PC-3 (cell line): ENCODE measurements at regions not wholly inside any gene's neighbourhood (a gene's known extent, or its start where the extent isn't known, plus 50 kb on each side); places are given as distances from the start of the nearest gene placed in this dataset.

ENCODE experiments used
- ATAC-seq: fragments of 200-7000 bp; cut with Tn5 transposase; 2 replicates; pipeline ENCODE4 v1.9.1; 2020; ENCODE audit warnings: mild to moderate bottlenecking, moderate library complexity
- BruUV-seq: library from RNA; stranded (reverse); fragments of 400-500 nt; replicated peaks from 2 replicates; lab custom pipeline; 2021; lab: Mats Ljungman, UMichigan
- CTCF ChIA-PET: fragments of 300-600 bp; sonication (Branson Sonifier 250); formaldehyde crosslinking; loops from one replicate; lab custom pipeline; 2022; ENCODE audit warnings: antibody characterized with exemption; lab: Charles Lee
- POLR2A ChIA-PET: fragments of 300-600 bp; sonication (Branson Sonifier 250); formaldehyde crosslinking; loops from one replicate; lab custom pipeline; 2022; ENCODE audit warnings: antibody characterized with exemption; ENCODE audit not compliant: unreplicated experiment; lab: Charles Lee
- DNase-seq: peaks from one replicate; pipeline ENCODE4 v3.0.0-alpha.2; 2015
- H2AFZ ChIP-seq: fragments of 300-600 bp; sonication (generic); 2 replicates; pipeline ENCODE4 v1.6.0; 2016; ENCODE audit warnings: antibody characterized with exemption, low read length
- H3F3A ChIP-seq: fragments of 300-600 bp; sonication (generic); one replicate; pipeline ENCODE4 v1.6.0; 2017; ENCODE audit warnings: antibody characterized with exemption, low read length, control low read depth, mild to moderate bottlenecking; ENCODE audit not compliant: unreplicated experiment
- H3K27ac ChIP-seq: fragments of 300-600 bp; sonication (generic); 2 replicates; pipeline ENCODE4 v1.5.1; 2016; ENCODE audit warnings: mild to moderate bottlenecking, low read length
- H3K27me3 ChIP-seq: fragments of 300-600 bp; sonication (generic); 2 replicates; pipeline ENCODE4 v1.6.1; 2016; ENCODE audit warnings: low read length, mixed read lengths
- H3K36me3 ChIP-seq: fragments of 300-600 bp; sonication (generic); 2 replicates; pipeline ENCODE4 v1.6.1; 2016; ENCODE audit warnings: low read depth, mixed run types, low read length, mixed read lengths
- H3K4me1 ChIP-seq: fragments of 300-600 bp; sonication (generic); 2 replicates; pipeline ENCODE4 v1.5.1; 2016; ENCODE audit warnings: low read length; ENCODE audit not compliant: insufficient read depth
- H3K4me2 ChIP-seq: fragments of 300-600 bp; sonication (generic); 2 replicates; pipeline ENCODE4 v1.6.0; 2016; ENCODE audit warnings: low read length
- H3K4me3 ChIP-seq: fragments of 300-600 bp; sonication (generic); 2 replicates; pipeline ENCODE4 v1.5.1; 2016; ENCODE audit warnings: mild to moderate bottlenecking, low read length, mixed read lengths
- H3K79me2 ChIP-seq: fragments of 300-600 bp; sonication (generic); 2 replicates; pipeline ENCODE4 v1.6.1; 2017; ENCODE audit warnings: low read length, mixed read lengths
- H3K9ac ChIP-seq: fragments of 300-600 bp; sonication (generic); 2 replicates; pipeline ENCODE4 v1.6.0; 2016; ENCODE audit warnings: mild to moderate bottlenecking, low read length
- H3K9me2 ChIP-seq: fragments of 300-600 bp; sonication (generic); replicated peaks from 2 replicates; pipeline ENCODE4 v1.6.1; 2016; ENCODE audit warnings: mixed run types, low read length, mixed read lengths
- H3K9me3 ChIP-seq: fragments of 300-600 bp; sonication (generic); 2 replicates; pipeline ENCODE4 v1.6.1; 2016; ENCODE audit warnings: low read length, mixed read lengths
- H4K20me1 ChIP-seq: fragments of 300-600 bp; sonication (generic); 2 replicates; pipeline ENCODE4 v1.6.1; 2016; ENCODE audit warnings: low read length, mixed read lengths
- EZH2 ChIP-seq: fragments of 300-600 bp; sonication (generic); IDR thresholded peaks from one replicate; pipeline ENCODE4 v1.6.1; 2017; ENCODE audit warnings: antibody characterized with exemption, mild to moderate bottlenecking, low read length; ENCODE audit not compliant: unreplicated experiment
- EZH2phosphoT487 ChIP-seq: fragments of 300-600 bp; sonication (generic); IDR thresholded peaks from 2 replicates; pipeline ENCODE4 v1.6.1; 2018; ENCODE audit warnings: mild to moderate bottlenecking, antibody characterized with exemption, low read length, borderline replicate concordance
- intact Hi-C: fragments of 100-400 bp; cut with micrococcal nuclease; formaldehyde crosslinking; loops from 2 replicates; pipeline ENCODE4 v1.9.0; 2023
- TF ChIP-seq, protein P1 (sequence below): fragments of 300-600 bp; sonication (generic); conservative IDR thresholded peaks from 2 replicates; pipeline ENCODE4 v1.5.1; 2017; ENCODE audit warnings: antibody characterized with exemption, low read depth, mild to moderate bottlenecking, low read length

GRCh38 chr22:27480487-27480886 is 321.1 kb downstream of the MN1 start:
- CTCF ChIA-PET, result no interaction called here
- peak; percentile 61 for DNase-seq
- ATAC-seq, result peak; percentile 9; the same call in 1 of the 2 replicates

GRCh38 chr22:27482402-27482801 is 319.2 kb downstream of the MN1 start:
- TF ChIP-seq EZH2 (no peak), EZH2phosphoT487 (no peak)
- TF ChIP-seq, protein P1, sequence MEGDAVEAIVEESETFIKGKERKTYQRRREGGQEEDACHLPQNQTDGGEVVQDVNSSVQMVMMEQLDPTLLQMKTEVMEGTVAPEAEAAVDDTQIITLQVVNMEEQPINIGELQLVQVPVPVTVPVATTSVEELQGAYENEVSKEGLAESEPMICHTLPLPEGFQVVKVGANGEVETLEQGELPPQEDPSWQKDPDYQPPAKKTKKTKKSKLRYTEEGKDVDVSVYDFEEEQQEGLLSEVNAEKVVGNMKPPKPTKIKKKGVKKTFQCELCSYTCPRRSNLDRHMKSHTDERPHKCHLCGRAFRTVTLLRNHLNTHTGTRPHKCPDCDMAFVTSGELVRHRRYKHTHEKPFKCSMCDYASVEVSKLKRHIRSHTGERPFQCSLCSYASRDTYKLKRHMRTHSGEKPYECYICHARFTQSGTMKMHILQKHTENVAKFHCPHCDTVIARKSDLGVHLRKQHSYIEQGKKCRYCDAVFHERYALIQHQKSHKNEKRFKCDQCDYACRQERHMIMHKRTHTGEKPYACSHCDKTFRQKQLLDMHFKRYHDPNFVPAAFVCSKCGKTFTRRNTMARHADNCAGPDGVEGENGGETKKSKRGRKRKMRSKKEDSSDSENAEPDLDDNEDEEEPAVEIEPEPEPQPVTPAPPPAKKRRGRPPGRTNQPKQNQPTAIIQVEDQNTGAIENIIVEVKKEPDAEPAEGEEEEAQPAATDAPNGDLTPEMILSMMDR, result no peak
- Histone ChIP-seq H2AFZ (no peak overlapping the region), H3K79me2 (peaks cover 25% of the 10 kb centered on the region), H3F3A (no peaks in the 10 kb centered on the region), H3K9me2 (no peaks in the 10 kb centered on the region), H3K4me2 (no peak overlapping the region), H3K4me1 (peaks cover 26% of the 10 kb centered on the region), H3K27ac (no peak overlapping the region), H3K27me3 (no peaks in the 10 kb centered on the region), H3K4me3 (no peak overlapping the region), H3K9ac (no peak overlapping the region), H3K9me3 (no peaks in the 10 kb centered on the region), H3K36me3 (no peaks in the 10 kb centered on the region), H4K20me1 (no peaks in the 10 kb centered on the region)
- CTCF ChIA-PET, result no interaction called here
- POLR2A ChIA-PET, result no interaction called here
- intact Hi-C loops, result no loop called here
- ATAC-seq (no peak), DNase-seq (no peak)
- no TSS peak for BruUV-seq

More at GRCh38 chr22:27480487-27480886, 321.1 kb downstream of the MN1 start:
- peaks cover 3% of the 10 kb centered on the region for H3F3A ChIP-seq
- H3K79me2 ChIP-seq, result peaks cover 28% of the 10 kb centered on the region
- no peaks in the 10 kb centered on the region for H3K27me3 ChIP-seq
- H3K27ac ChIP-seq, result peak overlapping the region; percentile 54
- intact Hi-C loops, result no loop called here
- no TSS peak for BruUV-seq
- no peaks in the 10 kb centered on the region for H4K20me1 ChIP-seq
- H3K9me3 ChIP-seq, result no peaks in the 10 kb centered on the region
- H3K4me2 ChIP-seq, result 0 out of 2 replicates have a peak overlapping the region, but pooled peaks have one; percentile 13
- no peaks in the 10 kb centered on the region for H3K9me2 ChIP-seq
- POLR2A ChIA-PET, result no interaction called here
- TF ChIP-seq EZH2, result no peak
- no peak for TF ChIP-seq EZH2phosphoT487
- TF ChIP-seq, protein P1, result no peak
- no peaks in the 10 kb centered on the region for H3K36me3 ChIP-seq
- H2AFZ ChIP-seq, result no peak overlapping the region
- no peak overlapping the region for H3K4me3 ChIP-seq
- H3K4me1 ChIP-seq, result peaks cover 45% of the 10 kb centered on the region
- H3K9ac ChIP-seq, result 0 out of 2 replicates have a peak overlapping the region, but pooled peaks have one; percentile 33

DNA sequence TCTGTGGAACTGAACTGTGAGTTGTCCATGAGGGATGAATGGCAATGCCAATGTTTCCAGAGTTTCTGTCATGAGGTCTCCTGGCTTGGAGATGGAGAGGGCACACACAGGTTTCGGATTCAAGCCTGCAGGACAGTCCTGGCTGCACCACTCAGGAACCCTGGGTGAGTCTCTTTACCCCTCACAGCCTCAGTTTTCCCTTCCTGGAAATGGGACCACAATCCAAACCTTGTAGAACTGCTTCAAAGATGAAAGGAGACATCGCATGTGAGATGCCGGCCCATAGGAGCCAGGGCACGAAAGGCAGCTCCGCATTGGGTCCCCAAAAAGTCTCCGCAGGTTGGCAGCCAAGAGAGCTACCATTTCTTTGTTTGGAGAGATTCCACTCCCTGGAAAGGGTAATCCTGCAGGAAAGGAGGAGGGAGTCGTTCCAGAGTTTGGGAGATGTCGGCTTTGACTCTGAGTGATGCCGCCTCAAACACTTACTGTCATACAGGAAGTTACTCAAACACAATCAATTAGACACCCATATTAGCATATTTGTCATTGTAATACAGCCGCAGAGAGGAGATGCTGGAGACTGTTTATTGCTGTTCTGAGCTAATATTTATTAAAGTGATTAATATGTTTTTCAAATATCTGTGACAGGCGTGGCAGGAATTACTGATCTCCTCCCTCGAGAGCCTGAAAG is 318.3 kb downstream of the MN1 start:
- ChIA-PET CTCF (no interaction called here), POLR2A (no interaction called here)
- Histone ChIP-seq H3K36me3 (no peaks in the 10 kb centered on the region), H3F3A (no peaks in the 10 kb centered on the region), H3K27me3 (no peaks in the 10 kb centered on the region), H3K4me1 (peaks cover 32% of the 10 kb centered on the region), H3K9ac (peak overlapping the region; percentile 38; the same call in 1 of the 2 replicates), H4K20me1 (no peaks in the 10 kb centered on the region), H3K4me2 (peak overlapping the region; percentile 26; the same call in 1 of the 2 replicates), H3K9me3 (no peaks in the 10 kb centered on the region), H3K27ac (peak overlapping the region; percentile 66), H3K4me3 (no peak overlapping the region), H3K79me2 (peaks cover 19% of the 10 kb centered on the region), H3K9me2 (no peaks in the 10 kb centered on the region), H2AFZ (peak overlapping the region; percentile 43; the same call in 1 of the 2 replicates)
- intact Hi-C loops, result no loop called here
- TSS peak; percentile 49 for BruUV-seq
- DNase-seq (peak; percentile 49), ATAC-seq (peak; percentile 68)
- TF ChIP-seq EZH2phosphoT487 (no peak), EZH2 (no peak)
- TF ChIP-seq, protein P1, result no peak
